Activated naive CD4-positive, alpha-beta T cell treated with anti-CD3 and anti-CD28 coated beads, Interleukin-2, amount 50 U/mL, for 72 hours (primary cell): ENCODE measurements at regions not wholly inside any gene's neighbourhood (a gene's known extent, or its start where the extent isn't known, plus 50 kb on each side); places are given as distances from the start of the nearest gene placed in this dataset.
A peak's percentile ranks its signal among the peaks of the same experiment; 100 is the strongest.
"Not testable (repeated sequence)": the region's sequence is repeated elsewhere in the genome, so short reads cannot be mapped to it uniquely, and the experiment has no call there.

Experiments
- ATAC-seq, 2 donors: fragments of 150-1000 bp; cut with Tn5 transposase; 2 replicates each; pipeline ENCODE4 v1.10.0; 2021; ENCODE audit warnings: mild to moderate bottlenecking in 2 of 2, moderate library complexity in 2 of 2
- DNase-seq, 2 donors: peaks; one replicate each; pipeline ENCODE4 v3.0.0; 2021 to 2022; ENCODE audit warnings: low spot score in 2 of 2
- H3K27ac Mint-ChIP-seq, 2 donors: one replicate each; pipeline ENCODE4 v1.8.0; 2022; ENCODE audit warnings: mild to moderate bottlenecking in 2 of 2, mixed read lengths in 2 of 2
- H3K36me3 Mint-ChIP-seq, 2 donors: one replicate each; pipeline ENCODE4 v1.8.0; 2022; ENCODE audit warnings: mixed read lengths in 2 of 2
- H3K9me3 Mint-ChIP-seq, 2 donors: one replicate each; pipeline ENCODE4 v1.8.0; 2022; ENCODE audit warnings: mixed read lengths in 2 of 2

GRCh38 chr2:242054881-242055801, 185.6 kb downstream of the RTP5 start:
- Mint-ChIP-seq H3K36me3 (no peaks in the 10 kb centered on the region), H3K27ac (peak overlapping the region in 1 of 2 donors; percentile 31), H3K9me3 (no peaks in the 10 kb centered on the region)
- ATAC-seq: no peak
- no peak for DNase-seq

GRCh38 chr2:242056026-242056425, 186.5 kb downstream of the RTP5 start:
- Mint-ChIP-seq H3K36me3 (no peaks in the 10 kb centered on the region), H3K27ac (no peak overlapping the region), H3K9me3 (peaks cover 0 to 7% of the 10 kb centered on the region in 2 donors)
- ATAC-seq (no peak), DNase-seq (no peak)

GRCh38 chr2:242056785-242057184, 187.3 kb downstream of the RTP5 start:
- DNase-seq: no peak
- Mint-ChIP-seq H3K9me3 (peaks cover 0 to 12% of the 10 kb centered on the region in 2 donors), H3K27ac (no peak overlapping the region), H3K36me3 (no peaks in the 10 kb centered on the region)
- no peak for ATAC-seq

- H3K27ac Mint-ChIP-seq: no peak overlapping the region
- no peak for DNase-seq
- H3K9me3 Mint-ChIP-seq: peaks cover 0 to 12% of the 10 kb centered on the region in 2 donors
- ATAC-seq: no peak
- no peaks in the 10 kb centered on the region for H3K36me3 Mint-ChIP-seq
Observed at GRCh38 chr2:242057379-242058040, 188.0 kb downstream of the RTP5 start.

- Mint-ChIP-seq H3K27ac (no peak overlapping the region), H3K36me3 (no peaks in the 10 kb centered on the region), H3K9me3 (peaks cover 0 to 12% of the 10 kb centered on the region in 2 donors)
- ATAC-seq (no peak), DNase-seq (no peak)
Observed at GRCh38 chr2:242058116-242058680, 188.7 kb downstream of the RTP5 start.

- DNase-seq (no peak), ATAC-seq (no peak)
- no peaks in the 10 kb centered on the region for H3K36me3 Mint-ChIP-seq
- H3K27ac Mint-ChIP-seq: no peak overlapping the region
- peaks cover 0 to 12% of the 10 kb centered on the region in 2 donors for H3K9me3 Mint-ChIP-seq
Observed at GRCh38 chr2:242059566-242059965, 190.0 kb downstream of the RTP5 start.

GRCh38 chr2:242060212-242060835, 190.8 kb downstream of the RTP5 start:
- no peak for DNase-seq
- no peaks in the 10 kb centered on the region for H3K36me3 Mint-ChIP-seq
- H3K27ac Mint-ChIP-seq: no peak overlapping the region
- H3K9me3 Mint-ChIP-seq: peaks cover 0 to 12% of the 10 kb centered on the region in 2 donors
- no peak for ATAC-seq

- not testable (repeated sequence) for H3K27ac Mint-ChIP-seq, ATAC-seq, DNase-seq, H3K36me3 Mint-ChIP-seq
- H3K9me3 Mint-ChIP-seq: peaks cover 0 to 12% of the 10 kb centered on the region in 2 donors
Observed at GRCh38 chr2:242061930-242062329, 192.4 kb downstream of the RTP5 start.

- no peak overlapping the region for H3K27ac Mint-ChIP-seq
- ATAC-seq (no peak), DNase-seq (no peak)
Observed at GRCh38 chr2:242063436-242063835, 193.9 kb downstream of the RTP5 start.

GRCh38 chr2:242063850-242064249, 194.3 kb downstream of the RTP5 start:
- H3K27ac Mint-ChIP-seq: no peak overlapping the region
- H3K9me3 Mint-ChIP-seq: peaks cover 0 to 12% of the 10 kb centered on the region in 2 donors
- no peak for ATAC-seq
- no peaks in the 10 kb centered on the region for H3K36me3 Mint-ChIP-seq
- DNase-seq: no peak

More at GRCh38 chr2:242063436-242063835, 193.9 kb downstream of the RTP5 start:
- Mint-ChIP-seq H3K9me3 (peaks cover 0 to 12% of the 10 kb centered on the region in 2 donors), H3K36me3 (no peaks in the 10 kb centered on the region)

- peaks cover 0 to 12% of the 10 kb centered on the region in 2 donors for H3K9me3 Mint-ChIP-seq
- ATAC-seq (no peak), DNase-seq (no peak)
- H3K27ac Mint-ChIP-seq: no peak overlapping the region
- H3K36me3 Mint-ChIP-seq: no peaks in the 10 kb centered on the region
Observed at GRCh38 chr2:242064364-242065250, 195.1 kb downstream of the RTP5 start.

- peaks cover 0 to 11% of the 10 kb centered on the region in 2 donors for H3K9me3 Mint-ChIP-seq
- DNase-seq (no peak), ATAC-seq (no peak)
- H3K27ac Mint-ChIP-seq: no peak overlapping the region
- no peaks in the 10 kb centered on the region for H3K36me3 Mint-ChIP-seq
Observed at GRCh38 chr2:242065426-242065825, 195.9 kb downstream of the RTP5 start.

GRCh38 chr2:242069018-242069417, 199.5 kb downstream of the RTP5 start:
- DNase-seq: no peak
- no peaks in the 10 kb centered on the region for H3K9me3 Mint-ChIP-seq

GRCh38 chr2:242069938-242070395, 200.4 kb downstream of the RTP5 start:
- not testable (repeated sequence) for H3K36me3 Mint-ChIP-seq, ATAC-seq, DNase-seq, H3K27ac Mint-ChIP-seq, H3K9me3 Mint-ChIP-seq

More at GRCh38 chr2:242069018-242069417, 199.5 kb downstream of the RTP5 start:
- peak overlapping the region in 1 of 2 donors; percentile 84 for H3K27ac Mint-ChIP-seq
- no peak for ATAC-seq
- no peaks in the 10 kb centered on the region for H3K36me3 Mint-ChIP-seq

- not testable (repeated sequence) for H3K9me3 Mint-ChIP-seq, ATAC-seq, DNase-seq, H3K36me3 Mint-ChIP-seq, H3K27ac Mint-ChIP-seq
Observed at GRCh38 chr2:242070726-242071125, 201.2 kb downstream of the RTP5 start.

GRCh38 chr2:242071377-242071776, 201.8 kb downstream of the RTP5 start:
- not testable (repeated sequence) for ATAC-seq, H3K9me3 Mint-ChIP-seq, H3K36me3 Mint-ChIP-seq, H3K27ac Mint-ChIP-seq, DNase-seq
